ENCODE measurements at regions not wholly inside any gene's neighbourhood (a gene's known extent, or its start where the extent isn't known, plus 50 kb on each side); places are given as distances from the start of the nearest gene placed in this dataset.

GRCh38 chr3:67848299-67848698 is 193.9 kb upstream of the SUCLG2 start:
- Histone ChIP-seq H3K9me3 (ENCODE audit: control insufficient read depth, insufficient read depth, low read length) (no peaks in the 10 kb centered on the region), H3K4me1 (ENCODE audit: insufficient read depth, low read length) (no peaks in the 10 kb centered on the region), H3K36me3 (ENCODE audit: insufficient read depth, low read length) (no peaks in the 10 kb centered on the region), H3K9ac (ENCODE audit: low read depth, low read length) (no peak overlapping the region)

DNA sequence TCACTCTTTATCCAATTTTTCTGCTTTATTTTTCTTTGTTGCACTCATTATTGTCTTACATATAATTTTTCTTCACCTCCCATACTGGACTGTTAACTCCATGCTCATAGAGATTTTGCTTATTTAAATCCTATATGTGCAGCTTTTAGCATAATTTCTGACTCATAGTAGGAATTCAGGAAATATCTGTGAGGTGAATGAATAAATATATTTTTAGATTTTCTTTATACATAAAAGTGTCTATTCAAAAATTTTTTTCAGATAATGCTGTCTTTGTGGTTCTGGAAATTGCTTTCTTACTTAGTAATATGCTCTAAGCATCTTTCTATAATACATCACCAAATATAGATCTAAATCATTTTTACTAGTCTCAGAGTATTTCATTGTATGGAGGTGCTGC is 191.8 kb upstream of the SUCLG2 start:
- no peaks in the 10 kb centered on the region for H3K9me3 ChIP-seq (ENCODE audit: control insufficient read depth, insufficient read depth, low read length)
- no peaks in the 10 kb centered on the region for H3K36me3 ChIP-seq (ENCODE audit: insufficient read depth, low read length)
- no peaks in the 10 kb centered on the region for H3K4me1 ChIP-seq (ENCODE audit: insufficient read depth, low read length)
- no peak overlapping the region for H3K9ac ChIP-seq (ENCODE audit: low read depth, low read length)

- H3K36me3 ChIP-seq (ENCODE audit: insufficient read depth, low read length), result no peaks in the 10 kb centered on the region
- H3K4me1 ChIP-seq (ENCODE audit: insufficient read depth, low read length), result no peaks in the 10 kb centered on the region
- no peaks in the 10 kb centered on the region for H3K9me3 ChIP-seq (ENCODE audit: control insufficient read depth, insufficient read depth, low read length)
- no peak overlapping the region for H3K9ac ChIP-seq (ENCODE audit: low read depth, low read length)
Measured at GRCh38 chr3:67832817-67833216, 178.4 kb upstream of the SUCLG2 start.

DNA sequence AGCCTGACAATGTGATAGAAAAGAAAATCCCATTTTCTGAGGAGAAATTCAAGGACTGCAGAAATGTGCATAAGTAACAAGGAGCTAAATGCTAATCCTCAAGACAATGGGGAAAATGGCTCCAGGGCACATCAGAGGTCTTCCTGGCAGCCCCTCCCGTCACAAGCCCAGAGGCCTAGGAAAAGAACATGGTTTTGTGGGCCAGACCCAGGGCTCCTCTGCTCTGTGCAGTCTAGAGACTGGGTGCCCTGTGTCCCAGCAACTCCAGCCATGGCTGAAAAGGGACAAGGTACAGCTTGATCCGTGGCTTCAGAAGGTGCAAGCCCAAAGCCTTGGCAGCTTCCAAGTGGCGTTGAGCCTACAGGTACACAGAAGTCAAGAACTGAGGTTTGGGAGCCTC is 176.8 kb upstream of the SUCLG2 start:
- Histone ChIP-seq H3K4me1 (ENCODE audit: insufficient read depth, low read length) (no peaks in the 10 kb centered on the region), H3K9ac (ENCODE audit: low read depth, low read length) (no peak overlapping the region), H3K36me3 (ENCODE audit: insufficient read depth, low read length) (no peaks in the 10 kb centered on the region), H3K9me3 (ENCODE audit: control insufficient read depth, insufficient read depth, low read length) (no peaks in the 10 kb centered on the region)

GRCh38 chr3:67828486-67829010 is 174.1 kb upstream of the SUCLG2 start:
- Histone ChIP-seq H3K9ac (ENCODE audit: low read depth, low read length) (no peak overlapping the region), H3K36me3 (ENCODE audit: insufficient read depth, low read length) (no peaks in the 10 kb centered on the region), H3K9me3 (ENCODE audit: control insufficient read depth, insufficient read depth, low read length) (no peaks in the 10 kb centered on the region), H3K4me1 (ENCODE audit: insufficient read depth, low read length) (no peaks in the 10 kb centered on the region)

DNA sequence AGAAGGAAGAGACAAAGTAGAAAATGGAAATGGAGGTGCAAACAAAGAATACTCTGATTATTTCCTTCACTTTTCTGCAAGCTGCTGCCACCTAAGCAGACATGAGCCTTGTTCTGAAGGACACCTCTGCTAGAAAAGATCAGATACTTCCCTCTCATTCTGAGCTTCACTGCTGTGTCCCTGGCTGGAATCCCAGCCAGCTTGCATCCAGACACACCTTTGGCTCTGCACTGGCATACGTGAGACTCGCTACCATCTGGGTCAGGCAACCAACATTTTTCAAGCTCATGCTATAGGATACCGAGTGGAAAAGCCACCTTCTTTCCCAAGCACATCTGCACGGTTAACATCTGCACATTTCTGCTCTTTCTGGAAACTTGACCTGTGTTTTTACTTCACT is 166.7 kb upstream of the SUCLG2 start:
- Histone ChIP-seq H3K4me1 (ENCODE audit: insufficient read depth, low read length) (no peaks in the 10 kb centered on the region), H3K36me3 (ENCODE audit: insufficient read depth, low read length) (no peaks in the 10 kb centered on the region), H3K9ac (ENCODE audit: low read depth, low read length) (no peak overlapping the region), H3K9me3 (ENCODE audit: control insufficient read depth, insufficient read depth, low read length) (no peaks in the 10 kb centered on the region)

DNA sequence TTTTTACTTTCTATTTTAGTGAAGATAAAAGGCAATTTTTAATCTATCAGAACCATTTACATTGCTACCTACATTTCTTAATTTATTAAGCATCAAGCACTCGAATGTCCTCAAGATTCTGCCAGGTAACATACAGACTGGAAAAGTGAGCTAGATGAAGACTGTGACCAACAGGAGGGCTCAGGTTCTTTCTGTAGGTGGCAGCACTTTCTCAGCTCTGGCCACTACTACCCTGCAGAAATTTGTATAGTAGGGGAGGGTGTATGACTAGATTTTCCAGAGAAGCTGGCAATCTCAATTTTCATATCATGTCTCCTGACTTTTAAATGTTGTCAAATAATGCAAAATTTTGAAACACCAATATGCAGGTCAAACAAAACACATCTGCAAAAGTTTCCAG is 165.0 kb upstream of the SUCLG2 start:
- H3K9ac ChIP-seq (ENCODE audit: low read depth, low read length), result no peak overlapping the region

DNA sequence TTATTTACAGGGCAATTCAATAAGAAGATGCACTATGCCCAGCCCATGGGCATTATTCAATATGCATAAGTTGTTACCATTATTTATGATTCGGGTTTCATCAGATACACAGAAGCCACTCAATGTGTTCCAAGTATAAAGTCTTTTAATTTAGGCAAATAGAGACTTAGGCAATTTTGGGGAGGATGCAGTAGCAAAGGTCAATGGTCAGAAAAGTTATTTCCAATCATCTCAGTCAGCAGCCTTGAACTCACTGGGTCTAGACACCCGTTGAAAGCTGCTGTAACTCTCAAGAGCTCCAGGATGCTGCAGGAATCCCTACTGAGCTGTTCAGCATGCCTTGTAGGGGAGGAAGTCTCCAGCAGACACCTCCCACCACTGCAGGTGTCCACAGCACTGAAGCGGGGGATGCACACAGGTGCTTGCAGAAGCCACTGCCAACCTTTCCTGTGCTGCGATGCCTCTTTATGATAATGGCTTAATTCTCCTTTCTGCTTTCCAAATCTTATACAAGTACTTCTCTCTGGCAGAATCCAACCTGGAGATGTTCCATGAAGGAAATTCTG is 155.0 kb upstream of the SUCLG2 start:
- no peaks in the 10 kb centered on the region for H3K9me3 ChIP-seq (ENCODE audit: control insufficient read depth, insufficient read depth, low read length)
- no peaks in the 10 kb centered on the region for H3K36me3 ChIP-seq (ENCODE audit: insufficient read depth, low read length)
- H3K9ac ChIP-seq (ENCODE audit: low read depth, low read length), result no peak overlapping the region
- no peaks in the 10 kb centered on the region for H3K4me1 ChIP-seq (ENCODE audit: insufficient read depth, low read length)

More for the DNA sequence above, 165.0 kb upstream of the SUCLG2 start:
- Histone ChIP-seq H3K36me3 (ENCODE audit: insufficient read depth, low read length) (no peaks in the 10 kb centered on the region), H3K9me3 (ENCODE audit: control insufficient read depth, insufficient read depth, low read length) (no peaks in the 10 kb centered on the region), H3K4me1 (ENCODE audit: insufficient read depth, low read length) (no peaks in the 10 kb centered on the region)

DNA sequence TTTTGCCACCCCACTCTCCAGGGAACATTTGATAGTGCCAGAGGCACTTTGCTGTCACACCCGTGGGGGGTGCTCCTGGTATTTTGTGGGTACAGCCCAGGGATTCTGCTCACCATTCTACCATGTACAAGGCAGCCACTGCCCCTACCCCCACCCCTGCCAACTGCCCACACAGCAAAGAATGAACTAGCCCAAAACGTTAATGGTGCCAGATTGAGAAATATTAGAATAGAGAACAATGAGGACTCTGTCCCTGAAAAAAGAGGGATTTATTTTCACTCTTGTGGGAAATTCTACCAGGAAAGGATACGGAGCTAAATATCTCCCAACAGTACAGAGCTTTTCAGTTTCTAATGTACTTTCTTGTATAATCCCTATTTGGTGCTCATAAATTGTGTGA is 154.5 kb upstream of the SUCLG2 start:
- Histone ChIP-seq H3K9me3 (ENCODE audit: control insufficient read depth, insufficient read depth, low read length) (no peaks in the 10 kb centered on the region), H3K36me3 (ENCODE audit: insufficient read depth, low read length) (no peaks in the 10 kb centered on the region), H3K4me1 (ENCODE audit: insufficient read depth, low read length) (no peaks in the 10 kb centered on the region), H3K9ac (ENCODE audit: low read depth, low read length) (no peak overlapping the region)

GRCh38 chr3:67804578-67804977 is 150.2 kb upstream of the SUCLG2 start:
- Histone ChIP-seq H3K36me3 (ENCODE audit: insufficient read depth, low read length) (no peaks in the 10 kb centered on the region), H3K4me1 (ENCODE audit: insufficient read depth, low read length) (no peaks in the 10 kb centered on the region), H3K9ac (ENCODE audit: low read depth, low read length) (no peak overlapping the region), H3K9me3 (ENCODE audit: control insufficient read depth, insufficient read depth, low read length) (no peaks in the 10 kb centered on the region)

- Histone ChIP-seq H3K4me1 (ENCODE audit: insufficient read depth, low read length) (no peaks in the 10 kb centered on the region), H3K36me3 (ENCODE audit: insufficient read depth, low read length) (no peaks in the 10 kb centered on the region), H3K9ac (ENCODE audit: low read depth, low read length) (no peak overlapping the region), H3K9me3 (ENCODE audit: control insufficient read depth, insufficient read depth, low read length) (no peaks in the 10 kb centered on the region)
Measured at GRCh38 chr3:67804089-67804488, 149.7 kb upstream of the SUCLG2 start.

GRCh38 chr3:67798412-67798811 is 144.0 kb upstream of the SUCLG2 start:
- H3K9me3 ChIP-seq (ENCODE audit: control insufficient read depth, insufficient read depth, low read length), result no peaks in the 10 kb centered on the region
- 0 out of 2 replicates have a peak, but pooled peaks cover 4% of the 10 kb centered on the region for H3K4me1 ChIP-seq (ENCODE audit: insufficient read depth, low read length)
- H3K36me3 ChIP-seq (ENCODE audit: insufficient read depth, low read length), result no peaks in the 10 kb centered on the region
- H3K9ac ChIP-seq (ENCODE audit: low read depth, low read length), result no peak overlapping the region

DNA sequence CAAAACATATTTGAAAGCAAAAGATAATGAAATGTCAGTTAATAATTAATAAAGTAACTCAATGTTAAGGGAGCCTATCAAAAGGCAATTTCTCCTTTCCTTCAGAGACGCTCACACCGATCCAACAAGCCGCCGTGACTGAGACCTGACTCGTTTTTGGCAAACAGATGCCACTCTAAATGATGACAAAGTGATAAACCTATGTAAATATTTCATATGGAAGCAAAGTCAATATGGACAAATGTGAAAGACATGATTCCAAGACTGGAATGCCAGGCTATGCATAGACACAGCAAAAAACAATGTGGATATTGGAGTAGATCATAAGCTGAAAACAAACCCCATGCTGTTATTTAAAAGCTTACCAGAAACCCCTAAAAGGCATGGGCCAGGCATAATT is 137.2 kb upstream of the SUCLG2 start:
- H3K9me3 ChIP-seq (ENCODE audit: control insufficient read depth, insufficient read depth, low read length), result no peaks in the 10 kb centered on the region

GRCh38 chr3:67790043-67790442 is 135.6 kb upstream of the SUCLG2 start:
- H3K9me3 ChIP-seq (ENCODE audit: control insufficient read depth, insufficient read depth, low read length), result no peaks in the 10 kb centered on the region

More for the DNA sequence above, 137.2 kb upstream of the SUCLG2 start:
- no peak overlapping the region for H3K9ac ChIP-seq (ENCODE audit: low read depth, low read length)
- no peaks in the 10 kb centered on the region for H3K36me3 ChIP-seq (ENCODE audit: insufficient read depth, low read length)
- H3K4me1 ChIP-seq (ENCODE audit: insufficient read depth, low read length), result no peaks in the 10 kb centered on the region

DNA sequence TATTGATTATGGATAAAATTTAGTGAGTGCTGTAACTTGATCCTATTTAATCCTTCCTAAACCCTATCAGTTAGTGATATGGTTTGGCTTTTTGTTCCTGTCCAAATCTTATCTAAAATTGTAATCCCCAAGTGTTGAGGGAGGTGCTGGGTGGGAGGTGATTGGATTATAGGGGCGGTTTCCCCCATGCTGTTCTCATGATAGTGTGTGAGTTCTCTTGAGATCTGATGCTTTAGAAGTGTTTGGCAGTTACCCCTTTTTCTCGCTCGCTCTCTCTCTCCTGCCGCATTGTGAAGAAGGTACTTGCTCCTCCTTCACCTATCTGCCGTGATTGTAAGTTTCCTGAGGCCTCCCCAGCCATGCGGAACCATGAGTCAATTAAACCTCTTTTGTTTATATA is 134.0 kb upstream of the SUCLG2 start:
- Histone ChIP-seq H3K9ac (ENCODE audit: low read depth, low read length) (no peak overlapping the region), H3K9me3 (ENCODE audit: control insufficient read depth, insufficient read depth, low read length) (no peaks in the 10 kb centered on the region), H3K36me3 (ENCODE audit: insufficient read depth, low read length) (no peaks in the 10 kb centered on the region), H3K4me1 (ENCODE audit: insufficient read depth, low read length) (no peaks in the 10 kb centered on the region)

More at GRCh38 chr3:67790043-67790442, 135.6 kb upstream of the SUCLG2 start:
- no peak overlapping the region for H3K9ac ChIP-seq (ENCODE audit: low read depth, low read length)
- no peaks in the 10 kb centered on the region for H3K36me3 ChIP-seq (ENCODE audit: insufficient read depth, low read length)
- no peaks in the 10 kb centered on the region for H3K4me1 ChIP-seq (ENCODE audit: insufficient read depth, low read length)

Measured in ES-I3 (cell line).